Upper lobe of right lung (tissue), 1 donor: ENCODE measurements at regions not wholly inside any gene's neighbourhood (a gene's known extent, or its start where the extent isn't known, plus 50 kb on each side); places are given as distances from the start of the nearest gene placed in this dataset.

ENCODE experiments used
- ATAC-seq: fragments of 200-7000 bp; cut with Tn5 transposase; one replicate; pipeline ENCODE4 v1.9.1; 2020; ENCODE audit warnings: mild to moderate bottlenecking, moderate library complexity
- DNase-seq: peaks from one replicate; pipeline ENCODE4 v3.0.0-alpha.2; 2020
- H3K27ac ChIP-seq: fragments of 200-600 bp; one replicate; pipeline ENCODE4 v1.8.0; 2022
- H3K27me3 ChIP-seq: fragments of 200-600 bp; one replicate; pipeline ENCODE4 v1.8.0; 2022; ENCODE audit warnings: mild to moderate bottlenecking
- H3K36me3 ChIP-seq: fragments of 200-600 bp; one replicate; pipeline ENCODE4 v1.8.0; 2022
- H3K4me1 ChIP-seq: fragments of 200-600 bp; one replicate; pipeline ENCODE4 v1.8.0; 2022
- H3K4me3 ChIP-seq: fragments of 200-600 bp; one replicate; pipeline ENCODE4 v1.8.0; 2022; ENCODE audit warnings: mild to moderate bottlenecking
- H3K9me3 ChIP-seq: fragments of 200-600 bp; one replicate; pipeline ENCODE4 v1.8.0; 2022
- intact Hi-C: fragments of 100-400 bp; cut with DNase I; formaldehyde crosslinking; loops from one replicate; pipeline ENCODE4 v1.11.0; 2022
- TF ChIP-seq, protein P1 (sequence below): fragments of 200-600 bp; IDR thresholded peaks from one replicate; pipeline ENCODE4 v1.8.0; 2022; ENCODE audit warnings: antibody characterized with exemption
- donor health status: DM: no; HTN: yes; CAD: no; lungs with severe emphysema.

DNA sequence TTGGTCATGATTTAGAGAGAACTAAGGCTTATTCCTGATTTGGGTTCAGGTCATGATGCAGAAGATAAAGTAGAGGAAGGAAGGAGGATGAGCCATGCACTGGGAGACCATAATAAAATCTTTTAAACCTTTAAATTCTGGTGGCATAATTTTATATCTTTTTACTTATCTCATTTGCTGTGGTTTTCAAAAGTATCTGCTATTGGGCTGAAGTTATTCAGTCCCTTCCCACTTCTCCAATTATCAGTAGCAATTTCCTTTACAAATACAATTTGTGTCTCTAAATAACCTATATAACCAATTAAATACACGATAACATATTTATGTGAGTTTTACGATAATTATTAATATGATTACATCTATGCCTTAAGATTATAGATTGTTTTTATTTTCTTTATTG, 194.8 kb upstream of the SLC8A1 start:
- DNase-seq = no peak
- no peaks in the 10 kb centered on the region for H3K9me3 ChIP-seq
- intact Hi-C loops = no loop called here
- ATAC-seq = no peak
- no peaks in the 10 kb centered on the region for H3K27me3 ChIP-seq
- H3K27ac ChIP-seq = no peak overlapping the region
- H3K36me3 ChIP-seq = no peaks in the 10 kb centered on the region
- TF ChIP-seq, protein P1, sequence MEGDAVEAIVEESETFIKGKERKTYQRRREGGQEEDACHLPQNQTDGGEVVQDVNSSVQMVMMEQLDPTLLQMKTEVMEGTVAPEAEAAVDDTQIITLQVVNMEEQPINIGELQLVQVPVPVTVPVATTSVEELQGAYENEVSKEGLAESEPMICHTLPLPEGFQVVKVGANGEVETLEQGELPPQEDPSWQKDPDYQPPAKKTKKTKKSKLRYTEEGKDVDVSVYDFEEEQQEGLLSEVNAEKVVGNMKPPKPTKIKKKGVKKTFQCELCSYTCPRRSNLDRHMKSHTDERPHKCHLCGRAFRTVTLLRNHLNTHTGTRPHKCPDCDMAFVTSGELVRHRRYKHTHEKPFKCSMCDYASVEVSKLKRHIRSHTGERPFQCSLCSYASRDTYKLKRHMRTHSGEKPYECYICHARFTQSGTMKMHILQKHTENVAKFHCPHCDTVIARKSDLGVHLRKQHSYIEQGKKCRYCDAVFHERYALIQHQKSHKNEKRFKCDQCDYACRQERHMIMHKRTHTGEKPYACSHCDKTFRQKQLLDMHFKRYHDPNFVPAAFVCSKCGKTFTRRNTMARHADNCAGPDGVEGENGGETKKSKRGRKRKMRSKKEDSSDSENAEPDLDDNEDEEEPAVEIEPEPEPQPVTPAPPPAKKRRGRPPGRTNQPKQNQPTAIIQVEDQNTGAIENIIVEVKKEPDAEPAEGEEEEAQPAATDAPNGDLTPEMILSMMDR = no peak
- no peaks in the 10 kb centered on the region for H3K4me1 ChIP-seq
- no peak overlapping the region for H3K4me3 ChIP-seq

DNA sequence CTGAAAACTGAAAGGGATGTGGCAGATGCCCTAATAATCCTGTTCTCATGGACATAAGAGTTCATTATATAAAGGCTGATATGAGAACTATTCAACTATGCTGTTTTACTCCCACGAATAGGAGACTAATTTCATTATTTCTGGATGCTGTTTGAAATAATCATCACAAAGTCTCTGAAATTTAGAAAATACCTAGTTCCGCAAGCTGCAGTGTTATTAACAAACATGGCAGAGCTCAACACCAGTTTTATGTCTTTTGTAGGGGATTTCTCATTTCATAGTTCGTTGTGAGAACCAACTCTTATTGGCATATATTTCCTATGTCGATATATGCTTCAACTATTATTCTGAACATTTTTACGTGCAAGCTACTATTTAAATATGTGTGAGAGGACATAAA, 200.3 kb upstream of the SLC8A1 start:
- no peak for DNase-seq
- TF ChIP-seq, protein P1 = no peak
- Histone ChIP-seq H3K27me3 (no peaks in the 10 kb centered on the region), H3K4me3 (no peak overlapping the region), H3K4me1 (no peaks in the 10 kb centered on the region), H3K9me3 (no peaks in the 10 kb centered on the region), H3K36me3 (no peaks in the 10 kb centered on the region), H3K27ac (no peak overlapping the region)
- intact Hi-C loops = no loop called here
- ATAC-seq = no peak

DNA sequence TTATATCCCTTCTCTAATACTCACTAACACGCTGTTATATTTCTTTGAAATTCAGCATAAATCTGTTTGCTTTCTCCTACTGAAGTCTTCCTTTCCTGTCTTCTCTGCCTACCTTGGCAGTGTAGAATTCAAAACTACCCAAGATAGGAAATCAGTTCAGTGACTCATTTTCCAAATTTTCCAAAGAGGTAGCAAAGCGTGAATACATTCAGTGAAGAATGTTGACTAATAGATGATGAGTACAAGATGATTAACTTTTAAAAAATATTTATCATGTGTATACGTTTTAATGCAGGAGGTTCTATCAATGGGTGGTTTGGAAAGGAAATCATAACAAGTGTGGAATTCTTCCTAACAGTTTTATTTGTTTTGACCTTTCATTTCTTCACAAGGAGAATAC, 201.9 kb upstream of the SLC8A1 start:
- H3K4me3 ChIP-seq = no peak overlapping the region
- no peak for ATAC-seq

DNA sequence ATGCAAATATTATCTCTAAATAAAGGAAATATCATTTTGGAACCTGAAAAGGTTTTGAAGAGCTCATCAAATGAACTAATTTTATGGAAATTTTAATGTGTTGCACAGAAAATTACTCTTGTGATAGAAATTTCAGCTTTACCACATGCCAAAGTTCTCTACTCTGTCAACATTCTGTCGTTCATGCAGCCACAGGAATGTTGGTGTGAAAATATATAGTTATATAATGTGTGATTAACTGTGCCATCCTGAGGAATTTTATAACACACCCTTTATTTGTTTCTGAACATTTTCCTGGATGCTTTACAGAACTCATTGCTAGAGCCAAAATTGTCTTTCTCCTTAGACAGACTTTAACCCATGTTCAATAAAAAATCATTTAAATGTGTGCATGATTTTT, 202.5 kb upstream of the SLC8A1 start:
- H3K4me3 ChIP-seq = no peak overlapping the region
- intact Hi-C loops = no loop called here
- no peaks in the 10 kb centered on the region for H3K27me3 ChIP-seq
- no peaks in the 10 kb centered on the region for H3K4me1 ChIP-seq
- TF ChIP-seq, protein P1 = no peak
- H3K9me3 ChIP-seq = no peaks in the 10 kb centered on the region
- H3K27ac ChIP-seq = no peak overlapping the region
- H3K36me3 ChIP-seq = no peaks in the 10 kb centered on the region
- no peak for ATAC-seq
- no peak for DNase-seq

More for the DNA sequence above, 201.9 kb upstream of the SLC8A1 start:
- Histone ChIP-seq H3K27me3 (no peaks in the 10 kb centered on the region), H3K27ac (no peak overlapping the region), H3K36me3 (no peaks in the 10 kb centered on the region), H3K9me3 (no peaks in the 10 kb centered on the region), H3K4me1 (no peaks in the 10 kb centered on the region)
- no peak for DNase-seq
- TF ChIP-seq, protein P1 = no peak
- intact Hi-C loops = no loop called here

DNA sequence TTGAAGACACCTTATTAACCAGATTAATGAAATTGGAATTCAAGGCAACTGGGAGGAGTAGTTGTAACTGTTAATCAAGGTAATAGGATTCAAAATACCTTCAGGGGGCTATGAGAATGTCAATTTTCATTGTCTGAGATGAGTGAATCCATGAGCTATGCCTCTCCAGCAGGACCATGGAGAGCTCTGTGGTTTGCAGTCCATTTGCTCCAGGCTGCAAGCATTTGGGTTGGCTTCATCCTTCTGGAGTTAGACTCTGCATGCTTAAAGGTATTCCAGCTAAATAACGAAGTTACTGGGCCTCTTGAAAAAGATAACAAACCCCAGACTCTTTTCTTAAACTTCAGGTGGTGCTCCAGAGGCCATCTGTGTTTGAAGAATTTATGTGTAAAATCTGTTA, 207.1 kb upstream of the SLC8A1 start:
- intact Hi-C loops = no loop called here
- Histone ChIP-seq H3K4me3 (no peak overlapping the region), H3K27ac (no peak overlapping the region), H3K27me3 (no peaks in the 10 kb centered on the region), H3K9me3 (no peaks in the 10 kb centered on the region), H3K36me3 (no peaks in the 10 kb centered on the region), H3K4me1 (no peaks in the 10 kb centered on the region)
- ATAC-seq (no peak), DNase-seq (no peak)
- TF ChIP-seq, protein P1 = no peak

DNA sequence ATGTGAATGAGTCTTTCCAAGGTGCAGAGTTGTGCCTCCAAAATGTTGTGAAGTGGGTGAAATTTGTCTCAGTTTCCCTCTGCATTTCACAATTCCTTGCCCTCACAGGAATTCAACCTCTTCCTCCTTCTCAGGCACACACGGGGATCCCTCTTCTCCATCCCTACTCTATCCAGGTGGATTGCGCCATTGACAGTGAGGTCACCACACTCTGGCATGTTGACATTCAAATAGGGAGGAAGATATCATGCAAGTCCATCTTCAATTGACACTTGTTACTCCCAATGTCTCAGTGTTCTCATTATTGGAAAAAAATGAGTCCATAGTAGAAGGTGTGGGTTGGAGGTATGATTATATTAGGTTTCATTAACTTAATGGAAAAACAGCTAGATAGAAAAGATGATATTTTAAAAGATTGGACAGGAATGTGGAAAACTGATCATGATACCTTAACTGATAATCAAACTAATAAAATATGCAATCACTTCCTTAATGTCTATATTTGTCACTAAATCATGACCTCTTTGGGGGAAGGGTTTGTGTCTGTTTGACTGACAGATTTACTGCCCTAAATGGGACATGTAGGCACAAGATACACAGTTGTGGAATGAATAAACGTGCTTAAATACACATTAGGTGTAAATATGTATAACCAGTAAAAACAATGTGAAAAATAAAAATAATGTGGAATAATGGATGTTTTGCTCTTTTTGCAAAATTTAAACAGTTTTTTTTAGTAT, 213.8 kb upstream of the SLC8A1 start:
- ATAC-seq (no peak), DNase-seq (no peak)
- no peaks in the 10 kb centered on the region for H3K9me3 ChIP-seq
- no peak overlapping the region for H3K27ac ChIP-seq
- H3K4me1 ChIP-seq = no peaks in the 10 kb centered on the region
- no peaks in the 10 kb centered on the region for H3K36me3 ChIP-seq
- no peaks in the 10 kb centered on the region for H3K27me3 ChIP-seq
- TF ChIP-seq, protein P1 = no peak
- intact Hi-C loops = no loop called here
- no peak overlapping the region for H3K4me3 ChIP-seq
